ENCODE measurements at regions not wholly inside any gene's neighbourhood (a gene's known extent, or its start where the extent isn't known, plus 50 kb on each side); places are given as distances from the start of the nearest gene placed in this dataset.
"Not testable (repeated sequence)": the region's sequence is repeated elsewhere in the genome, so short reads cannot be mapped to it uniquely, and the experiment has no call there.

DNA sequence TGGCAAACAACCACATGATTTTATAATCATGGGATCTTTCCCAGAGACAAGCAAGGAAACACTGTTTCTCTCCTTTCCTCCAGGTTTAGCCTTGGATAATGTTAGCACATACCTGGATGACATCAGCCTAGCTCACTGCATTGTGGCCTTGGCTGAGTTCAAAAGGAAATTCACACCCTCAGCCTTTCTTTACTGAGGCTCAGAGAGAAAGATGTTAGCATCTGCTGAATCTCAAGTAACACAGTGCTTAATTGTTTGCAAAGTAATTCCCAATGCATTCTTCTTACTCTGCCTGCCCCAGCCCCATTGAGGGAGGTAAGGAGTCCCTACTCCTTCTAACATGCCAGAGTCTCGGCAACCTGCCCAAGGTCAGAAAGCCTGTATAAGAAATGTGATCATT, 432.2 kb upstream of the LMCD1 start:
- Histone ChIP-seq H3K9me2 (ENCODE audit: insufficient read depth, low read length) (no peaks in the 10 kb centered on the region), H3K36me3 (ENCODE audit: insufficient read depth, low read length) (no peaks in the 10 kb centered on the region), H3K4me3 (ENCODE audit: low read depth, low read length, poor library complexity, severe bottlenecking) (no peak overlapping the region), H3K79me2 (ENCODE audit: insufficient read depth, low read depth, low read length) (no peaks in the 10 kb centered on the region), H3K9me3 (ENCODE audit: low read length) (no peaks in the 10 kb centered on the region), H2AFZ (ENCODE audit: low read length) (no peak overlapping the region), H3K4me2 (ENCODE audit: low read length) (no peak overlapping the region), H3K27ac (ENCODE audit: low read depth, low read length, poor library complexity, severe bottlenecking) (no peak overlapping the region), H3K4me1 (ENCODE audit: insufficient read depth, low read length, poor library complexity, severe bottlenecking) (no peaks in the 10 kb centered on the region), H4K20me1 (ENCODE audit: insufficient read depth, low read length) (no peaks in the 10 kb centered on the region)
- no peak for TF ChIP-seq CTCF (conservative IDR thresholded peaks at IDR 0.05; ENCODE audit: low read length)
- TF ChIP-seq EZH2phosphoT487 (IDR thresholded peaks at IDR 0.05; ENCODE audit: borderline replicate concordance, low read depth, low read length) = no peak
- no peak for DNase-seq (ENCODE audit: low spot score)
- BruUV-seq (replicated peaks) = no TSS peak
- ChIA-PET POLR2A (no interaction called here), CTCF (ENCODE audit: unreplicated experiment) (no interaction called here)
- intact Hi-C loops (cut with micrococcal nuclease; ENCODE audit: unreplicated experiment) = no loop called here

DNA sequence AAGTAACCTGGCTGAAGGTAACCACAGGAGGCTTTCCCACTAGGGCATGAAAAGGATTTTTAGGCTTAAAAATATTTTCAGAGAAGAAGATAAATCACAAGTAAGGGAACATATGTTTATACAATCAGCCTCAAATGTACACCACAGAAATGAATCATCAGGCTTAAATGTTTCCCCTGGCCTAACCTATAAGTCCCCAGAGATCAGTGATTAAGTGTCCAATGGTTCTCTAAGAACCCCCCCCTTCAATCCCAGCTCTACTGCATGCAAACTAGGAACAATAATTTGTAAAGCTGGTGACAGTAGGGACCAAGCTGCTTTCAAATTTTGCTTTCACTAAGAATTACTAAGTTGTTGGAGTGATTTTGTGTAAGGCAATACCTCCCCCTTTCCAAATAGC, 431.6 kb upstream of the LMCD1 start:
- intact Hi-C loops (cut with micrococcal nuclease; ENCODE audit: unreplicated experiment) = no loop called here
- POLR2A ChIA-PET = no interaction called here
- Histone ChIP-seq H4K20me1 (ENCODE audit: insufficient read depth, low read length) (no peaks in the 10 kb centered on the region), H3K79me2 (ENCODE audit: insufficient read depth, low read depth, low read length) (no peaks in the 10 kb centered on the region), H3K4me3 (ENCODE audit: low read depth, low read length, poor library complexity, severe bottlenecking) (no peak overlapping the region), H3K36me3 (ENCODE audit: insufficient read depth, low read length) (no peaks in the 10 kb centered on the region), H3K4me2 (ENCODE audit: low read length) (no peak overlapping the region), H3K9me2 (ENCODE audit: insufficient read depth, low read length) (no peaks in the 10 kb centered on the region), H3K27ac (ENCODE audit: low read depth, low read length, poor library complexity, severe bottlenecking) (no peak overlapping the region), H2AFZ (ENCODE audit: low read length) (no peak overlapping the region), H3K9me3 (ENCODE audit: low read length) (no peaks in the 10 kb centered on the region), H3K4me1 (ENCODE audit: insufficient read depth, low read length, poor library complexity, severe bottlenecking) (no peaks in the 10 kb centered on the region)
- no peak for TF ChIP-seq CTCF (conservative IDR thresholded peaks at IDR 0.05; ENCODE audit: low read length)
- no peak for TF ChIP-seq EZH2phosphoT487 (IDR thresholded peaks at IDR 0.05; ENCODE audit: borderline replicate concordance, low read depth, low read length)
- CTCF ChIA-PET (ENCODE audit: unreplicated experiment) = no interaction called here
- DNase-seq (ENCODE audit: low spot score) = no peak
- no TSS peak for BruUV-seq (replicated peaks)

- H3K79me2 ChIP-seq (ENCODE audit: insufficient read depth, low read depth, low read length); H4K20me1 ChIP-seq (ENCODE audit: insufficient read depth, low read length); H3K4me1 ChIP-seq (ENCODE audit: insufficient read depth, low read length, poor library complexity, severe bottlenecking); H2AFZ ChIP-seq (ENCODE audit: low read length); CTCF ChIA-PET (ENCODE audit: unreplicated experiment); intact Hi-C loops (cut with micrococcal nuclease; ENCODE audit: unreplicated experiment); H3K36me3 ChIP-seq (ENCODE audit: insufficient read depth, low read length); BruUV-seq (replicated peaks); H3K9me3 ChIP-seq (ENCODE audit: low read length); H3K4me3 ChIP-seq (ENCODE audit: low read depth, low read length, poor library complexity, severe bottlenecking); H3K4me2 ChIP-seq (ENCODE audit: low read length); POLR2A ChIA-PET; H3K9me2 ChIP-seq (ENCODE audit: insufficient read depth, low read length); H3K27ac ChIP-seq (ENCODE audit: low read depth, low read length, poor library complexity, severe bottlenecking); DNase-seq (ENCODE audit: low spot score): not testable (repeated sequence)
Measured at GRCh38 chr3:8074740-8075139, 426.9 kb upstream of the LMCD1 start.

All from OCI-LY7 (cell line).